ENCODE measurements at regions not wholly inside any gene's neighbourhood (a gene's known extent, or its start where the extent isn't known, plus 50 kb on each side); places are given as distances from the start of the nearest gene placed in this dataset.

- Histone ChIP-seq H3K4me3 (ENCODE audit: low read length) (no peak overlapping the region), H3K27me3 (ENCODE audit: control insufficient read depth, low read length) (no peaks in the 10 kb centered on the region), H3K79me2 (ENCODE audit: control insufficient read depth, low read length) (no peaks in the 10 kb centered on the region), H3K4me1 (ENCODE audit: control insufficient read depth, low read length) (no peaks in the 10 kb centered on the region), H3F3A (ENCODE audit: control insufficient read depth, insufficient read depth) (no peaks in the 10 kb centered on the region), H3K36me3 (ENCODE audit: control insufficient read depth, low read length) (no peaks in the 10 kb centered on the region), H3K9me3 (ENCODE audit: control insufficient read depth, insufficient read depth, low read length) (no peaks in the 10 kb centered on the region; the same call in 1 of the 2 replicates), H3K4me2 (ENCODE audit: low read length) (no peak overlapping the region), H3K27ac (ENCODE audit: low read depth, low read length) (no peak overlapping the region), H4K20me1 (ENCODE audit: control insufficient read depth, insufficient read depth, low read depth, low read length) (no peaks in the 10 kb centered on the region), H3K9me2 (replicated peaks; ENCODE audit: control insufficient read depth, low read length) (no peaks in the 10 kb centered on the region)
- no peak for TF ChIP-seq EZH2phosphoT487 (IDR thresholded peaks at IDR 0.05; ENCODE audit: borderline replicate concordance, low read length)
- no peak for TF ChIP-seq CTCF (IDR thresholded peaks at IDR 0.05; ENCODE audit: low read depth, low read length, poor library complexity, severe bottlenecking)
Measured at GRCh38 chr4:63558709-63559108, 850.5 kb downstream of the TECRL start.

- H3K79me2 ChIP-seq (ENCODE audit: control insufficient read depth, low read length) = no peaks in the 10 kb centered on the region
- H3K27me3 ChIP-seq (ENCODE audit: control insufficient read depth, low read length) = no peaks in the 10 kb centered on the region
- H3K27ac ChIP-seq (ENCODE audit: low read depth, low read length) = no peak overlapping the region
- no peaks in the 10 kb centered on the region for H3K36me3 ChIP-seq (ENCODE audit: control insufficient read depth, low read length)
- H4K20me1 ChIP-seq (ENCODE audit: control insufficient read depth, insufficient read depth, low read depth, low read length) = no peaks in the 10 kb centered on the region
- H3K4me3 ChIP-seq (ENCODE audit: low read length) = no peak overlapping the region
- TF ChIP-seq EZH2phosphoT487 (IDR thresholded peaks at IDR 0.05; ENCODE audit: borderline replicate concordance, low read length) (no peak), CTCF (IDR thresholded peaks at IDR 0.05; ENCODE audit: low read depth, low read length, poor library complexity, severe bottlenecking) (no peak)
- H3K9me2 ChIP-seq (replicated peaks; ENCODE audit: control insufficient read depth, low read length) = no peaks in the 10 kb centered on the region
- H3K9me3 ChIP-seq (ENCODE audit: control insufficient read depth, insufficient read depth, low read length) = no peaks in the 10 kb centered on the region; the same call in 1 of the 2 replicates
- H3K4me2 ChIP-seq (ENCODE audit: low read length) = no peak overlapping the region
- no peaks in the 10 kb centered on the region for H3F3A ChIP-seq (ENCODE audit: control insufficient read depth, insufficient read depth)
- H3K4me1 ChIP-seq (ENCODE audit: control insufficient read depth, low read length) = no peaks in the 10 kb centered on the region
Measured at GRCh38 chr4:63556332-63556731, 852.9 kb downstream of the TECRL start.

GRCh38 chr4:63553123-63553522 lies 856.1 kb downstream of the TECRL start:
- Histone ChIP-seq H3F3A (ENCODE audit: control insufficient read depth, insufficient read depth) (no peaks in the 10 kb centered on the region), H3K4me2 (ENCODE audit: low read length) (no peak overlapping the region), H4K20me1 (ENCODE audit: control insufficient read depth, insufficient read depth, low read depth, low read length) (no peaks in the 10 kb centered on the region), H3K4me3 (ENCODE audit: low read length) (no peak overlapping the region), H3K79me2 (ENCODE audit: control insufficient read depth, low read length) (no peaks in the 10 kb centered on the region), H3K36me3 (ENCODE audit: control insufficient read depth, low read length) (no peaks in the 10 kb centered on the region), H3K4me1 (ENCODE audit: control insufficient read depth, low read length) (no peaks in the 10 kb centered on the region), H3K9me2 (replicated peaks; ENCODE audit: control insufficient read depth, low read length) (no peaks in the 10 kb centered on the region), H3K27ac (ENCODE audit: low read depth, low read length) (no peak overlapping the region), H3K27me3 (ENCODE audit: control insufficient read depth, low read length) (no peaks in the 10 kb centered on the region), H3K9me3 (ENCODE audit: control insufficient read depth, insufficient read depth, low read length) (no peaks in the 10 kb centered on the region)
- no peak for TF ChIP-seq CTCF (IDR thresholded peaks at IDR 0.05; ENCODE audit: low read depth, low read length, poor library complexity, severe bottlenecking)
- TF ChIP-seq EZH2phosphoT487 (IDR thresholded peaks at IDR 0.05; ENCODE audit: borderline replicate concordance, low read length) = no peak

GRCh38 chr4:63541828-63542227 lies 867.4 kb downstream of the TECRL start:
- no peaks in the 10 kb centered on the region for H3K9me2 ChIP-seq (replicated peaks; ENCODE audit: control insufficient read depth, low read length)
- H3K9me3 ChIP-seq (ENCODE audit: control insufficient read depth, insufficient read depth, low read length) = no peaks in the 10 kb centered on the region
- H3K79me2 ChIP-seq (ENCODE audit: control insufficient read depth, low read length) = no peaks in the 10 kb centered on the region
- no peaks in the 10 kb centered on the region for H3K27me3 ChIP-seq (ENCODE audit: control insufficient read depth, low read length)
- no peak overlapping the region for H3K4me2 ChIP-seq (ENCODE audit: low read length)
- TF ChIP-seq CTCF (IDR thresholded peaks at IDR 0.05; ENCODE audit: low read depth, low read length, poor library complexity, severe bottlenecking) = no peak
- no peak for TF ChIP-seq EZH2phosphoT487 (IDR thresholded peaks at IDR 0.05; ENCODE audit: borderline replicate concordance, low read length)
- no peaks in the 10 kb centered on the region for H4K20me1 ChIP-seq (ENCODE audit: control insufficient read depth, insufficient read depth, low read depth, low read length)
- H3K36me3 ChIP-seq (ENCODE audit: control insufficient read depth, low read length) = no peaks in the 10 kb centered on the region
- no peak overlapping the region for H3K4me3 ChIP-seq (ENCODE audit: low read length)
- H3K27ac ChIP-seq (ENCODE audit: low read depth, low read length) = no peak overlapping the region
- H3F3A ChIP-seq (ENCODE audit: control insufficient read depth, insufficient read depth) = no peaks in the 10 kb centered on the region
- H3K4me1 ChIP-seq (ENCODE audit: control insufficient read depth, low read length) = no peaks in the 10 kb centered on the region

All from DOHH2 (cell line).